ENCODE measurements at regions not wholly inside any gene's neighbourhood (a gene's known extent, or its start where the extent isn't known, plus 50 kb on each side); places are given as distances from the start of the nearest gene placed in this dataset.

- no peak for DNase-seq (ENCODE audit: low read depth)
Observed at GRCh38 chr4:13181681-13182080, 302.5 kb downstream of the RAB28 start.

GRCh38 chr4:13180701-13181100 is 303.4 kb downstream of the RAB28 start:
- DNase-seq (ENCODE audit: low read depth) = no peak

GRCh38 chr4:13178621-13179020 is 305.5 kb downstream of the RAB28 start:
- no peak for DNase-seq (ENCODE audit: low read depth)

GRCh38 chr4:13176741-13177142 is 307.4 kb downstream of the RAB28 start:
- DNase-seq (ENCODE audit: low read depth) = no peak

- no peak for DNase-seq (ENCODE audit: low read depth)
Observed at GRCh38 chr4:13174926-13175325, 309.2 kb downstream of the RAB28 start.

GRCh38 chr4:13174001-13174400 is 310.1 kb downstream of the RAB28 start:
- no peak for DNase-seq (ENCODE audit: low read depth)

GRCh38 chr4:13171292-13172057 is 312.7 kb downstream of the RAB28 start:
- DNase-seq (ENCODE audit: low read depth) = no peak

GRCh38 chr4:13169731-13170525 is 314.2 kb downstream of the RAB28 start:
- no peak for DNase-seq (ENCODE audit: low read depth)

GRCh38 chr4:13168326-13168725 is 315.8 kb downstream of the RAB28 start:
- DNase-seq (ENCODE audit: low read depth) = no peak

- no peak for DNase-seq (ENCODE audit: low read depth)
Observed at GRCh38 chr4:13166214-13166613, 317.9 kb downstream of the RAB28 start.

GRCh38 chr4:13164783-13165331 is 319.3 kb downstream of the RAB28 start:
- DNase-seq (ENCODE audit: low read depth) = no peak

- DNase-seq (ENCODE audit: low read depth) = no peak
Observed at GRCh38 chr4:13162886-13163285, 321.3 kb downstream of the RAB28 start.

GRCh38 chr4:13160920-13161319 is 323.2 kb downstream of the RAB28 start:
- DNase-seq (ENCODE audit: low read depth) = no peak

GRCh38 chr4:13159041-13159620 is 325.0 kb downstream of the RAB28 start:
- no peak for DNase-seq (ENCODE audit: low read depth)

- no peak for DNase-seq (ENCODE audit: low read depth)
Observed at GRCh38 chr4:13151194-13151593, 332.9 kb downstream of the RAB28 start.

GRCh38 chr4:13143222-13144070 is 340.7 kb downstream of the RAB28 start:
- no peak for DNase-seq (ENCODE audit: low read depth)

GRCh38 chr4:13142726-13143125 is 341.4 kb downstream of the RAB28 start:
- no peak for DNase-seq (ENCODE audit: low read depth)

- DNase-seq (ENCODE audit: low read depth) = no peak
Observed at GRCh38 chr4:13142191-13142590, 341.9 kb downstream of the RAB28 start.

GRCh38 chr4:13137390-13137789 is 346.8 kb downstream of the RAB28 start:
- no peak for DNase-seq (ENCODE audit: low read depth)

- no peak for DNase-seq (ENCODE audit: low read depth)
Observed at GRCh38 chr4:13133700-13134099, 350.4 kb downstream of the RAB28 start.

- DNase-seq (ENCODE audit: low read depth) = no peak
Observed at GRCh38 chr4:13130848-13131247, 353.3 kb downstream of the RAB28 start.

GRCh38 chr4:13129095-13129494 is 355.0 kb downstream of the RAB28 start:
- no peak for DNase-seq (ENCODE audit: low read depth)
